ENCODE measurements at regions not wholly inside any gene's neighbourhood (a gene's known extent, or its start where the extent isn't known, plus 50 kb on each side); places are given as distances from the start of the nearest gene placed in this dataset.

- intact Hi-C loops (cut with DNase I): loop anchor here (10.0 kb wide), 1 partner anchor 1259 kb away; no protein-coding TSS in a partner anchor
- no peak for ATAC-seq (ENCODE audit: poor library complexity)
- no peak for DNase-seq
Observed at GRCh38 chr3:146655333-146655996, 50.3 kb upstream of the PLSCR5 start.

All from Right ventricle myocardium superior (tissue), 1 donor.